Stomach smooth muscle (tissue), 2 donors: ENCODE measurements at regions not wholly inside any gene's neighbourhood (a gene's known extent, or its start where the extent isn't known, plus 50 kb on each side); places are given as distances from the start of the nearest gene placed in this dataset.
"Not testable (repeated sequence)": the region's sequence is repeated elsewhere in the genome, so short reads cannot be mapped to it uniquely, and the experiment has no call there.

ENCODE experiments used
- H3K27ac ChIP-seq: one replicate; pipeline ENCODE4 v1.7.0; 2013; ENCODE audit warnings: mild to moderate bottlenecking, low read length, inconsistent platforms
- H3K27me3 ChIP-seq, 2 donors: one replicate each; pipeline ENCODE4 v1.7.0; 2013; ENCODE audit warnings: low read length in 2 of 2; ENCODE audit not compliant: insufficient read depth in 2 of 2, control insufficient read depth in 1 of 2
- H3K36me3 ChIP-seq, 2 donors: one replicate each; pipeline ENCODE4 v1.7.0; 2013; ENCODE audit warnings: low read length in 2 of 2; ENCODE audit not compliant: control insufficient read depth in 2 of 2, insufficient read depth in 2 of 2
- H3K4me1 ChIP-seq: one replicate; pipeline ENCODE4 v1.7.0; 2013; ENCODE audit warnings: low read length; ENCODE audit not compliant: control insufficient read depth, insufficient read depth
- H3K4me3 ChIP-seq, 2 donors: one replicate each; pipeline ENCODE4 v1.7.0; 2013; ENCODE audit warnings: low read length in 2 of 2
- H3K9ac ChIP-seq, 2 donors: one replicate each; pipeline ENCODE4 v1.7.0; 2013; ENCODE audit warnings: low read length in 2 of 2, mild to moderate bottlenecking in 1 of 2
- H3K9me3 ChIP-seq, 2 donors: one replicate each; pipeline ENCODE4 v1.7.0; 2013; ENCODE audit warnings: low read length in 2 of 2; ENCODE audit not compliant: control insufficient read depth in 2 of 2
- donor health status: healthy.
- donor health status: Pancreatic carcinoma.

GRCh38 chr1:73452522-73452921, 745.5 kb downstream of the LRRIQ3 start:
- no peak overlapping the region for H3K4me3 ChIP-seq
- H3K9me3 ChIP-seq = no peaks in the 10 kb centered on the region
- H3K27me3 ChIP-seq = no peaks in the 10 kb centered on the region

GRCh38 chr1:73450668-73451067, 747.3 kb downstream of the LRRIQ3 start:
- H3K4me3 ChIP-seq, H3K9me3 ChIP-seq, H3K9ac ChIP-seq: not testable (repeated sequence)

More at GRCh38 chr1:73452522-73452921, 745.5 kb downstream of the LRRIQ3 start:
- H3K4me1 ChIP-seq = no peaks in the 10 kb centered on the region
- H3K27ac ChIP-seq = no peak overlapping the region
- no peaks in the 10 kb centered on the region for H3K36me3 ChIP-seq
- H3K9ac ChIP-seq = no peak overlapping the region

GRCh38 chr1:73411479-73411878, 786.5 kb downstream of the LRRIQ3 start:
- Histone ChIP-seq H3K36me3 (no peaks in the 10 kb centered on the region), H3K4me3 (no peak overlapping the region), H3K4me1 (no peaks in the 10 kb centered on the region), H3K27ac (no peak overlapping the region), H3K27me3 (no peaks in the 10 kb centered on the region), H3K9ac (no peak overlapping the region), H3K9me3 (no peaks in the 10 kb centered on the region)

More at GRCh38 chr1:73450668-73451067, 747.3 kb downstream of the LRRIQ3 start:
- not testable (repeated sequence) for H3K4me1 ChIP-seq, H3K27ac ChIP-seq, H3K27me3 ChIP-seq, H3K36me3 ChIP-seq

- Histone ChIP-seq H3K27me3 (no peaks in the 10 kb centered on the region), H3K9me3 (no peaks in the 10 kb centered on the region), H3K36me3 (no peaks in the 10 kb centered on the region), H3K9ac (no peak overlapping the region), H3K27ac (no peak overlapping the region), H3K4me1 (no peaks in the 10 kb centered on the region), H3K4me3 (no peak overlapping the region)
Observed at GRCh38 chr1:73401666-73402065, 796.3 kb downstream of the LRRIQ3 start.

- Histone ChIP-seq H3K27ac (no peak overlapping the region), H3K4me1 (no peaks in the 10 kb centered on the region), H3K9ac (no peak overlapping the region), H3K27me3 (no peaks in the 10 kb centered on the region), H3K4me3 (no peak overlapping the region), H3K9me3 (no peaks in the 10 kb centered on the region), H3K36me3 (no peaks in the 10 kb centered on the region)
Observed at GRCh38 chr1:73382966-73383365, 815.0 kb downstream of the LRRIQ3 start.

- no peaks in the 10 kb centered on the region for H3K36me3 ChIP-seq
- no peak overlapping the region for H3K27ac ChIP-seq
- H3K27me3 ChIP-seq = no peaks in the 10 kb centered on the region
- H3K4me3 ChIP-seq = no peak overlapping the region
- no peaks in the 10 kb centered on the region for H3K4me1 ChIP-seq
- H3K9ac ChIP-seq = no peak overlapping the region
- H3K9me3 ChIP-seq = no peaks in the 10 kb centered on the region
Observed at GRCh38 chr1:73366734-73367413, 831.1 kb downstream of the LRRIQ3 start.

GRCh38 chr1:73359001-73359400, 839.0 kb downstream of the LRRIQ3 start:
- Histone ChIP-seq H3K9me3 (no peaks in the 10 kb centered on the region), H3K36me3 (no peaks in the 10 kb centered on the region), H3K27me3 (no peaks in the 10 kb centered on the region), H3K9ac (no peak overlapping the region), H3K27ac (no peak overlapping the region), H3K4me3 (no peak overlapping the region), H3K4me1 (no peaks in the 10 kb centered on the region)

GRCh38 chr1:73356485-73356884, 841.5 kb downstream of the LRRIQ3 start:
- Histone ChIP-seq H3K9ac (no peak overlapping the region), H3K4me3 (no peak overlapping the region), H3K27me3 (no peaks in the 10 kb centered on the region), H3K9me3 (no peaks in the 10 kb centered on the region), H3K27ac (no peak overlapping the region), H3K36me3 (no peaks in the 10 kb centered on the region), H3K4me1 (no peaks in the 10 kb centered on the region)

- H3K36me3 ChIP-seq = no peaks in the 10 kb centered on the region
- H3K27me3 ChIP-seq = no peaks in the 10 kb centered on the region
- H3K9ac ChIP-seq = no peak overlapping the region
- H3K4me1 ChIP-seq = no peaks in the 10 kb centered on the region
- H3K9me3 ChIP-seq = no peaks in the 10 kb centered on the region
- no peak overlapping the region for H3K27ac ChIP-seq
- H3K4me3 ChIP-seq = no peak overlapping the region
Observed at GRCh38 chr1:73343947-73344346, 854.0 kb downstream of the LRRIQ3 start.

GRCh38 chr1:73333847-73334503, 864.0 kb downstream of the LRRIQ3 start:
- no peak overlapping the region for H3K9ac ChIP-seq

GRCh38 chr1:73331726-73332125, 866.2 kb downstream of the LRRIQ3 start:
- H3K27me3 ChIP-seq = no peaks in the 10 kb centered on the region
- H3K4me3 ChIP-seq = no peak overlapping the region
- no peak overlapping the region for H3K27ac ChIP-seq
- H3K36me3 ChIP-seq = no peaks in the 10 kb centered on the region
- H3K4me1 ChIP-seq = no peaks in the 10 kb centered on the region
- peaks cover 0 to 12% of the 10 kb centered on the region in 2 donors for H3K9me3 ChIP-seq
- H3K9ac ChIP-seq = no peak overlapping the region

More at GRCh38 chr1:73333847-73334503, 864.0 kb downstream of the LRRIQ3 start:
- Histone ChIP-seq H3K27me3 (no peaks in the 10 kb centered on the region), H3K9me3 (peaks cover 0 to 3% of the 10 kb centered on the region in 2 donors), H3K27ac (no peak overlapping the region), H3K4me3 (no peak overlapping the region), H3K4me1 (no peaks in the 10 kb centered on the region), H3K36me3 (no peaks in the 10 kb centered on the region)
